Pancreas (tissue), 10 donors: ENCODE measurements at regions not wholly inside any gene's neighbourhood (a gene's known extent, or its start where the extent isn't known, plus 50 kb on each side); places are given as distances from the start of the nearest gene placed in this dataset.
A peak's percentile ranks its signal among the peaks of the same experiment; 100 is the strongest.

Source experiments
- ATAC-seq, 4 donors: fragments of 200-7000 bp; cut with Tn5 transposase; one replicate each; pipeline versions ENCODE4 v1.8.0 to v1.9.1; 2020; ENCODE audit warnings: mild to moderate bottlenecking in 4 of 4, moderate library complexity in 4 of 4
- DNase-seq, 6 donors: peaks; one replicate each; pipeline ENCODE4 v3.0.0-alpha.2; 2020
- FAIRE-seq: peaks from 2 replicates; lab custom pipeline; 2012; peaks lifted over from hg19 to GRCh38; lab: Jason Lieb, UNC
- H3K27ac ChIP-seq, 4 donors: fragments of 200-600 bp; sonication (generic); 1 replicate in 3 of 4; 2 replicates in 1 of 4; pipeline versions ENCODE4 v1.5.0 to v1.8.0; 2020
- H3K27me3 ChIP-seq, 4 donors: fragments of 200-600 bp; one replicate each; pipeline ENCODE4 v1.8.0; 2021
- H3K36me3 ChIP-seq, 3 donors: fragments of 200-600 bp; sonication (generic) in 1 of 3; one replicate each; pipeline versions ENCODE4 v1.5.0 to v1.8.0; 2020 to 2021
- H3K4me1 ChIP-seq, 3 donors: fragments of 200-600 bp; one replicate each; pipeline ENCODE4 v1.8.0; 2021
- H3K4me3 ChIP-seq, 4 donors: fragments of 200-600 bp; sonication (generic) in 2 of 4; one replicate each; pipeline versions ENCODE4 v1.5.0 to v1.8.0; 2020 to 2021
- H3K9me3 ChIP-seq, 4 donors: fragments of 200-600 bp; one replicate each; pipeline ENCODE4 v1.8.0; 2021
- WGBS, 2 donors: extraction: QIAGEN DNeasy Blood & Tissue Kit; methylation state at CpG; one replicate each; pipeline ENCODE4 v1.1.7; 2013; 5-methylcytosine and 5-hydroxymethylcytosine counted together
- intact Hi-C, 3 donors: fragments of 100-400 bp; cut with DNase I; formaldehyde crosslinking; loops; one replicate each; pipeline versions ENCODE4 v1.11.1 to v1.14.2; 2022
- TF ChIP-seq, protein P1 (sequence below), 4 donors: fragments of 200-600 bp; sonication (generic) in 3 of 4; IDR thresholded peaks; one replicate each; pipeline versions ENCODE4 v1.5.0 to v1.8.0; 2021; ENCODE audit warnings: antibody characterized with exemption in 4 of 4
- donor health status: healthy with polysubstance abuse.
- donor health status: DM: no; HTN: no; CAD: no; lungs with moderate emphysema.
- donor health status: DM: no; HTN: no; CAD: no.
- donor health status: control.
- donor health status: control.
- donor health status: Bipolar disorder and iron deficiency.
- donor health status: DM: yes; HTN: yes; CAD: no.
- donor health status: DM: no; HTN: no; CAD: no.
- donor health status: DM: no; HTN: no; CAD: no.
- donor health status: DM: yes; HTN: yes; CAD: no.

DNA sequence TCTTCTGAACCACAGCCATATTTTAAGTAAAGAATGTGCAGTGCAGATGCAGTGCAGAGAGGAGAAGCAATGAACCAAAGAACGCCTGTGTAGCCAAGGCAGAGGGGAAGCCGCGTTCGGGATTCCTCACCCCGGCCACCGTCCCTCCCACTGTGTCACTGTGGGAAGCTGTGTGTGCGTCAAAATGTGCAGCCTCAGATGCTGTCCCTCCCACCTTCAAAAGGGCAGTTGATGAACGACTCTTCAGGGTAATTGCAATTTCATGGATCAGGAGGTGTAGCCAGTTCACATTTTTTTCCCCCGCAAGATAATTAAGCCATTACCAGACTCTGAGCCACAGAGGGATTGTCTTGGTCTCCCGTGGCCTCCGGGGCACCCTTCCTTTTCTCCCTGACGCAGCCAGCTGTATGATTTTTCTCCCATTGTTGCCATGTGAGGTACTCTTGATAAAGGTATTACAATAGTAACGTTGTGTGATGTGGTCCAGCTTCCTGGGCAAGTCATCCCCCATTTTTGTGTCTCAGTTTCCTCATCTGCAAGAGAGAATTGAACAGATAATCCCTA is 190.0 kb downstream of the FOXL1 start:
- intact Hi-C loops: no loop called here
- H3K27me3 ChIP-seq: peaks cover 0 to 11% (median 0%) of the 10 kb centered on the region in 4 donors
- no peaks in the 10 kb centered on the region for H3K36me3 ChIP-seq
- H3K9me3 ChIP-seq: no peaks in the 10 kb centered on the region
- no peak for DNase-seq
- no peak overlapping the region for H3K4me3 ChIP-seq
- TF ChIP-seq, protein P1, sequence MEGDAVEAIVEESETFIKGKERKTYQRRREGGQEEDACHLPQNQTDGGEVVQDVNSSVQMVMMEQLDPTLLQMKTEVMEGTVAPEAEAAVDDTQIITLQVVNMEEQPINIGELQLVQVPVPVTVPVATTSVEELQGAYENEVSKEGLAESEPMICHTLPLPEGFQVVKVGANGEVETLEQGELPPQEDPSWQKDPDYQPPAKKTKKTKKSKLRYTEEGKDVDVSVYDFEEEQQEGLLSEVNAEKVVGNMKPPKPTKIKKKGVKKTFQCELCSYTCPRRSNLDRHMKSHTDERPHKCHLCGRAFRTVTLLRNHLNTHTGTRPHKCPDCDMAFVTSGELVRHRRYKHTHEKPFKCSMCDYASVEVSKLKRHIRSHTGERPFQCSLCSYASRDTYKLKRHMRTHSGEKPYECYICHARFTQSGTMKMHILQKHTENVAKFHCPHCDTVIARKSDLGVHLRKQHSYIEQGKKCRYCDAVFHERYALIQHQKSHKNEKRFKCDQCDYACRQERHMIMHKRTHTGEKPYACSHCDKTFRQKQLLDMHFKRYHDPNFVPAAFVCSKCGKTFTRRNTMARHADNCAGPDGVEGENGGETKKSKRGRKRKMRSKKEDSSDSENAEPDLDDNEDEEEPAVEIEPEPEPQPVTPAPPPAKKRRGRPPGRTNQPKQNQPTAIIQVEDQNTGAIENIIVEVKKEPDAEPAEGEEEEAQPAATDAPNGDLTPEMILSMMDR (IDR thresholded peaks at IDR 0.05): no peak
- no peak overlapping the region for H3K27ac ChIP-seq
- no peak for ATAC-seq
- FAIRE-seq: no peak
- WGBS, 2 donors: 29 to 40% methylated on average over 13 of the region's 13 CpGs
- no peaks in the 10 kb centered on the region for H3K4me1 ChIP-seq

DNA sequence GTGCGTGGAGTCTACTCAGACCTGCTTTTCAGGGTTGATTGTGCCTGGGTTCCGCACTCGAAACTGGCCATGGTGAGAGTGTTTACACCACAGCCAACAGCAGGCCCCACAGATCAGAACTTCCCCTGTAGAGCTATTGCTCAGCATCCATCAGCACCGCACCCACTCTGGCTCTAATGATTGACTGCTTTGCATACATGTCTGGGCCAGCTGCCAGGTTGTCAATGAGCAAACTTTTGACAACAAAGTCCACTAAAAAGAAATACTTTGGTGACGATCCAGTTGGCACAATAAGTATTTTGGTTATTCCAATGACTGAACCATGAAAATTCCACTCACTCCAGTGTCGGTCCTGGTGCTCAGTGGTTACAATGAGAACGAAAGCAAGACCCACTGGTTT is 190.7 kb downstream of the FOXL1 start:
- Histone ChIP-seq H3K9me3 (no peaks in the 10 kb centered on the region), H3K4me3 (no peak overlapping the region), H3K27ac (no peak overlapping the region), H3K4me1 (no peaks in the 10 kb centered on the region), H3K36me3 (no peaks in the 10 kb centered on the region), H3K27me3 (peaks cover 0 to 11% (median 0%) of the 10 kb centered on the region in 4 donors)
- TF ChIP-seq, protein P1 (IDR thresholded peaks at IDR 0.05): no peak
- ATAC-seq (no peak), DNase-seq (peak in 2 of 6 donors; percentile 14 to 36), FAIRE-seq (no peak)
- 48 to 53% methylated on average over 7 of the region's 7 CpGs for WGBS, 2 donors
- intact Hi-C loops: no loop called here

DNA sequence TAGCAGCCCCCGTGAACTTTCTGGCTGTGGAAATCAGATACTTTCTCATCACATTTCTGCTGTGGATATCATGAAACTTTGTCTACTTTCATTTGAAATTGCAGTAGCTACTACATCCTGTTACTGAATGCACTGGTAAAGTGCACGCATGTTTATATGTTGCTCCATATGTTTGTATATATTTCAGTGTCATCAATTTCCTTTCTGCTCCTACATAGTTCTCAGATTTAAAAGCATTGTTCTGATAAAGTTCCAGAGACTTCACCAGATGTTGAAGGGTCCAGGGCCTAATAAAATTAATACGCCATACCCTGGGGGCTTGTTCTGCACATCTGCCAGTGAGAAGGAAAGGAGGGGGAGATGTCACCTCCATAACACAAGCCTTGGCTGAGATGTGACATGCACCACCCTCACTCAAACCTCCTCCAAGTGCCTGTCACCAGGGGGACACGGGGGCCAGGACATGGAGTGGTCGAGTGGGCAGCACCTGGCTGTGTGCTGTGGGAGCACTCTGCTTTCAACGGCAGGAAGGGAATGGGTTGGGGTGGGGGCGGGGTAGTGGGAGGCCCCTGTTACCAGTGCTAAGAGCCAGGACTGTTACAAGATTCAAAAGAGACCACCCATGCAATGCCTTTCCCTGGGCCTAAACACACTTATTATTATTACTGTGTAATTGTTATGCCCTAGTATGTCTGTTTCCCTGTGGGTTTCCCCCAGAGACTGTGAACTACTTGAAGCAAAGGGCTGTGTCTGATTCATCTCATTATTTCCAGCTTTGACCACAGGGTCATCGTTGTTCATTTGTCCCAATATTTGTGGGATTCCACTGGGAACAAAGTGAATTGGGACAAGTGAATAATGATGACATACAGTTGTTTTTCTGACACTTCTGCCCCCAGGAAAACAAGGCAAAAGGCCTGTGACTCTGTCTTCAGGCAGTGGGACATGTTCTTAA is 193.4 kb downstream of the FOXL1 start:
- no peak for ATAC-seq
- Histone ChIP-seq H3K36me3 (no peaks in the 10 kb centered on the region), H3K27ac (no peak overlapping the region), H3K4me3 (no peak overlapping the region), H3K27me3 (peaks cover 0 to 11% (median 1%) of the 10 kb centered on the region in 4 donors), H3K4me1 (no peaks in the 10 kb centered on the region), H3K9me3 (no peaks in the 10 kb centered on the region)
- FAIRE-seq: no peak
- intact Hi-C loops: no loop called here
- TF ChIP-seq, protein P1 (IDR thresholded peaks at IDR 0.05): no peak
- 56 to 62% methylated on average over 8 of the region's 8 CpGs for WGBS, 2 donors
- DNase-seq: no peak

DNA sequence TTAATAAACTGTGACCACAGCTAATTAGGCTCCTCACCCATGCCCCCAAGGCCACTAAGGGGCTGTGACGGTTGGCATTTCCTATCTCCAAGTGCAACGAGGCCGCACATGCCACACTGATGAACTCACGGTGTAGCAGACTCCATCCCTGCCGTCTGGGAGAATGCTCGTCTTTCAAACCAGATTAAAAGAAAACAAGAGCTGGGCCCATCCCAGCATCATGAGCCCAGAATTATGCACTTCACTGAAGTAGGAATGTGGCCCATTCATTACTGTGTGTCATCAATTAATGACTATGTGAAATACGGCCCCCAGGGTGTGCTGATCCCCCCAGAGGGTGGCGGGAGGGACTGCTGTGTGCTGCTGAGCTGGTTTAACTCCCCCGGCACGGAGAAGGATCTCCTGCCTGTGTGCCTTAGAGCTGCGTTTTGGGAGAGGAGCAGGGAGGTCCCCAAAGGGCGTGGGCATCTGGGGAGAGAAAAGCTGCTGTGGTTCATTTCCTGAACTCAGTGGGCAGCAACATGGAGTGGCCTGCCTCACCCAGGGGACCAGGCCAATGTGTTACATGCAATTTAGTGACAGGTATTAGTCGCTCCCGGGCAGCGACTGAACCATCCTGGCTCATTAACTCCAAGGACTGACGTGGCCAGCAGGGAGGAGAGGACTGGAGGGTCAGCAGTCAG is 194.5 kb downstream of the FOXL1 start:
- no peaks in the 10 kb centered on the region for H3K9me3 ChIP-seq
- no peaks in the 10 kb centered on the region for H3K36me3 ChIP-seq
- DNase-seq: no peak
- H3K27me3 ChIP-seq: peaks cover 0 to 11% (median 1%) of the 10 kb centered on the region in 4 donors
- 49 to 56% methylated on average over 16 of the region's 16 CpGs for WGBS, 2 donors
- no peak overlapping the region for H3K4me3 ChIP-seq
- TF ChIP-seq, protein P1 (IDR thresholded peaks at IDR 0.05): no peak
- no peak for FAIRE-seq
- H3K27ac ChIP-seq: no peak overlapping the region
- ATAC-seq: no peak
- intact Hi-C loops: no loop called here
- no peaks in the 10 kb centered on the region for H3K4me1 ChIP-seq
